ENCODE measurements at regions not wholly inside any gene's neighbourhood (a gene's known extent, or its start where the extent isn't known, plus 50 kb on each side); places are given as distances from the start of the nearest gene placed in this dataset.

- no peaks in the 10 kb centered on the region for H3K36me3 ChIP-seq (ENCODE audit: control insufficient read depth in 2 of 2, extremely low read depth in 1 of 2, insufficient read depth in 2 of 2, low read length in 2 of 2)
- no peak overlapping the region for H3K9ac ChIP-seq (replicated peaks; ENCODE audit: extremely low read depth, insufficient read depth, low read length)
- intact Hi-C loops (cut with micrococcal nuclease) (no loop called here), dilution Hi-C loops (cut with MboI; ENCODE audit: extremely low pct_ligation_motif_present, low sequenced_read_pairs) (no loop called here)
- ChIA-PET POLR2A (no interaction called here), CTCF (no interaction called here)
- no TSS peak for BruUV-seq (replicated peaks)
- no peak overlapping the region for H3K27ac ChIP-seq (ENCODE audit: insufficient read depth, low read depth, low read length)
- H3K27me3 ChIP-seq (ENCODE audit: control insufficient read depth in 2 of 2, insufficient read depth in 2 of 2, low read length in 2 of 2), result no peaks in the 10 kb centered on the region
- no peak overlapping the region for H3K4me2 ChIP-seq (ENCODE audit: insufficient read depth, low read length)
- no peaks in the 10 kb centered on the region for H3K79me2 ChIP-seq (ENCODE audit: control insufficient read depth, insufficient read depth, low read length)
- H3K9me3 ChIP-seq (replicated peaks; ENCODE audit: control insufficient read depth, insufficient read depth, low read length), result no peaks in the 10 kb centered on the region
- H3K9me1 ChIP-seq (replicated peaks; ENCODE audit: control insufficient read depth, extremely low read depth, insufficient read depth, low read length), result no peaks in the 10 kb centered on the region
- H3K4me1 ChIP-seq (ENCODE audit: control insufficient read depth, extremely low read depth, insufficient read depth, low read length), result no peaks in the 10 kb centered on the region
- no peak overlapping the region for H2AFZ ChIP-seq (ENCODE audit: low read depth, low read length)
- H4K20me1 ChIP-seq (replicated peaks; ENCODE audit: control insufficient read depth, extremely low read depth, insufficient read depth, low read length), result no peaks in the 10 kb centered on the region
- FAIRE-seq, result no peak
- no peak for TF ChIP-seq POLR2A (IDR thresholded peaks at IDR 0.05; ENCODE audit: low read depth, low read length)
- TF ChIP-seq MYC (IDR thresholded peaks at IDR 0.05; ENCODE audit: low read depth, low read length), result no peak
- no peak for TF ChIP-seq JUN (IDR thresholded peaks at IDR 0.05; ENCODE audit: borderline replicate concordance, insufficient read depth, insufficient read length, low read depth)
- no peak for TF ChIP-seq MAX (IDR thresholded peaks at IDR 0.05; ENCODE audit: insufficient read depth, insufficient read length)
- TF ChIP-seq GATA2 (IDR thresholded peaks at IDR 0.05; ENCODE audit: insufficient read depth, insufficient read length, low read depth, low read length), result no peak
- TF ChIP-seq CTCF (IDR thresholded peaks at IDR 0.05; ENCODE audit: extremely low read depth in 1 of 2, insufficient read depth in 1 of 2, low read depth in 1 of 2, low read length in 2 of 2), result no peak
- TF ChIP-seq FOS (IDR thresholded peaks at IDR 0.05; ENCODE audit: borderline replicate concordance, insufficient read depth, low read length), result no peak
- TF ChIP-seq EZH2 (IDR thresholded peaks at IDR 0.05; ENCODE audit: borderline replicate concordance, low read depth, low read length, severe bottlenecking), result no peak
- H3K4me3 ChIP-seq (replicated peaks in 1 of 3; ENCODE audit: insufficient read depth in 1 of 3, low read depth in 1 of 3, low read length in 3 of 3), result no peak overlapping the region
- no peak for DNase-seq (ENCODE audit: low read depth, low spot score)
Measured at GRCh38 chr4:43277003-43277402, 384.5 kb downstream of the GRXCR1 start.
